ENCODE measurements at regions not wholly inside any gene's neighbourhood (a gene's known extent, or its start where the extent isn't known, plus 50 kb on each side); places are given as distances from the start of the nearest gene placed in this dataset.
"Not testable (repeated sequence)": the region's sequence is repeated elsewhere in the genome, so short reads cannot be mapped to it uniquely, and the experiment has no call there.

GRCh38 chr1:118306851-118307250 is 121.8 kb upstream of the SPAG17 start:
- POLR2A ChIA-PET: no interaction called here
- CTCF ChIA-PET: no interaction called here

- POLR2A ChIA-PET: no interaction called here
- CTCF ChIA-PET: no interaction called here
Measured at GRCh38 chr1:118304722-118305359, 119.8 kb upstream of the SPAG17 start.

- CTCF ChIA-PET: no interaction called here
- POLR2A ChIA-PET: no interaction called here
Measured at GRCh38 chr1:118303534-118303933, 118.5 kb upstream of the SPAG17 start.

GRCh38 chr1:118303064-118303463 is 118.0 kb upstream of the SPAG17 start:
- CTCF ChIA-PET: no interaction called here
- POLR2A ChIA-PET: no interaction called here

- ChIA-PET POLR2A (no interaction called here), CTCF (no interaction called here)
Measured at GRCh38 chr1:118302145-118302544, 117.1 kb upstream of the SPAG17 start.

- CTCF ChIA-PET: no interaction called here
- POLR2A ChIA-PET: no interaction called here
Measured at GRCh38 chr1:118300808-118301207, 115.8 kb upstream of the SPAG17 start.

GRCh38 chr1:118298397-118298796 is 113.4 kb upstream of the SPAG17 start:
- CTCF ChIA-PET: no interaction called here
- POLR2A ChIA-PET: no interaction called here

- ChIA-PET POLR2A (no interaction called here), CTCF (no interaction called here)
Measured at GRCh38 chr1:118297521-118297920, 112.5 kb upstream of the SPAG17 start.

GRCh38 chr1:118294875-118295642 is 110.0 kb upstream of the SPAG17 start:
- POLR2A ChIA-PET: no interaction called here
- CTCF ChIA-PET: no interaction called here

GRCh38 chr1:118291661-118292060 is 106.6 kb upstream of the SPAG17 start:
- CTCF ChIA-PET: no interaction called here
- POLR2A ChIA-PET: no interaction called here

- CTCF ChIA-PET: no interaction called here
- POLR2A ChIA-PET: no interaction called here
Measured at GRCh38 chr1:118290571-118290970, 105.5 kb upstream of the SPAG17 start.

GRCh38 chr1:118290046-118290445 is 105.0 kb upstream of the SPAG17 start:
- ChIA-PET POLR2A (no interaction called here), CTCF (no interaction called here)

- CTCF ChIA-PET, POLR2A ChIA-PET: not testable (repeated sequence)
Measured at GRCh38 chr1:118280656-118281055, 95.6 kb upstream of the SPAG17 start.

GRCh38 chr1:118275472-118276115 is 90.6 kb upstream of the SPAG17 start:
- ChIA-PET CTCF (no interaction called here), POLR2A (no interaction called here)

- ChIA-PET CTCF (no interaction called here), POLR2A (no interaction called here)
Measured at GRCh38 chr1:118272884-118273283, 87.9 kb upstream of the SPAG17 start.

- ChIA-PET CTCF (no interaction called here), POLR2A (no interaction called here)
Measured at GRCh38 chr1:118271883-118272282, 86.9 kb upstream of the SPAG17 start.

- CTCF ChIA-PET: no interaction called here
- POLR2A ChIA-PET: no interaction called here
Measured at GRCh38 chr1:118269598-118269997, 84.6 kb upstream of the SPAG17 start.

GRCh38 chr1:118266436-118266835 is 81.4 kb upstream of the SPAG17 start:
- ChIA-PET CTCF (no interaction called here), POLR2A (no interaction called here)

GRCh38 chr1:118264343-118264742 is 79.3 kb upstream of the SPAG17 start:
- ChIA-PET CTCF (no interaction called here), POLR2A (no interaction called here)

GRCh38 chr1:118262865-118263264 is 77.8 kb upstream of the SPAG17 start:
- ChIA-PET POLR2A (no interaction called here), CTCF (no interaction called here)

- POLR2A ChIA-PET: no interaction called here
- CTCF ChIA-PET: no interaction called here
Measured at GRCh38 chr1:118258975-118259374, 73.9 kb upstream of the SPAG17 start.

- CTCF ChIA-PET: no interaction called here
- POLR2A ChIA-PET: no interaction called here
Measured at GRCh38 chr1:118257946-118258345, 72.9 kb upstream of the SPAG17 start.
